ENCODE measurements at regions not wholly inside any gene's neighbourhood (a gene's known extent, or its start where the extent isn't known, plus 50 kb on each side); places are given as distances from the start of the nearest gene placed in this dataset.
"Not testable (repeated sequence)": the region's sequence is repeated elsewhere in the genome, so short reads cannot be mapped to it uniquely, and the experiment has no call there.

DNA sequence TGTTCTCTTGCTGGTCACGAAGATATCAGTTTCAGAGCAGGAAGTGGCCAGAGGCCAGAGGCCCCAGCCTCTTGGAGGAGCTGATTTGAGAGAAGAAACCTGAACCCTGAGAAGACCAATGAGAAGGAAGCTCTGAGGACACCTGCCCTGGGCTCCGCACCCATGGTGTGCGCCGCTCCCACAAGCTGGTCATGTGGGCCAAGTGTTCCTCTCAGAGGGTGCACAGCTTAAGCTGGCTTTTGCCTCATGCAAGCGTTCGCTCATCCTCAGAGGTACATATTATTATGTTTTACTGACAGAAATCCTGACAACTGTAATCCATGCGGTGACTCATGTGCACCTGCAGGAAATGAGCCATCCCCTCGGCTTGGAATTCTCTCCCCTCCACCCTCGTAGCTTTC lies 316.1 kb upstream of the MYT1L start:
- peak; percentile 2 for DNase-seq

DNA sequence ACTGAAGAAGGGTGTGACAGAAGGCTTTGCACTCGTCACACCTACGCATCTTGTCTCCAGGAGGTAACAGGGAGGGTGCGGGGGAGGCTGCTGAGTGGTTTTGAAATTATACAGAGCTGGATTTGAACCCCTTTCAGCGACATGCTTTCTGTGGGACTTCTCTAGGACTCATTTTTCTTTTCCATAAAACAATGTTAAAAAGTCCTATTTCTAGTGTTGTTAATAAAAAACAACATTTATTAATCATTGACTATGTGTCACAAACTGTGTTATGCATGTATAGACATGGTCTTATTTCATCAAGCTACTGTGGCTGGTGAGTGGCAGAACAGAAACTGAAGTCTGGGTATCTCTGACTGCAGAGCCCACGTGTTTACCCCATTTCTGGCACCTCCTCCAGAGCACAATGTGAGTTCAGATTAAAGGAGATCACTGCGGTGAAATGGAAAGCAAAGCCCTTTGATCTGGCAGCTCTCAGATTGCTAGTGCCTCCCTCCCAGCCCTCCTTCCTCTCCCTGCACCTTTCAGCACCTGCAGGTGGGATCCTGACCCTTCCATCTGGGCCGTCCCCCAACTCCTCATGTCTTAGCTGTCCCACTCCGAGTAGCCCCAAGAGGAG lies 315.5 kb upstream of the MYT1L start:
- DNase-seq = peak; percentile 27

- DNase-seq = no peak
Observed at GRCh38 chr2:2645162-2645855, 314.2 kb upstream of the MYT1L start.

- not testable (repeated sequence) for DNase-seq
Observed at GRCh38 chr2:2644751-2645150, 313.7 kb upstream of the MYT1L start.

DNA sequence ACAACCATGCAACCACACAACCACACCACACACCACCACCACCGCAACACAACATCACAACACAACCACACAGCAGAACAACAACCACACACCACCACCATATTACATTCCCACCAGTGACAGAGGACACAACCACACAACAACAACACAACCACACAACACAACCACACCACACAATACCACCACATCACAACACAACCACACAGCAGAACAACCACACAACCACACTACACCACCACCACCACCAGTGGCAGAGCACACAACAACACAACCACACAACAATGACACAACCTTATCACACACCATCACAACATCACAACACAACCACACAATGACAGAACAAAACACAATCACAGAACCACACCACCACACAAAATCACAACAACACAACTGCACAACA lies 313.0 kb upstream of the MYT1L start:
- no peak for DNase-seq

DNA sequence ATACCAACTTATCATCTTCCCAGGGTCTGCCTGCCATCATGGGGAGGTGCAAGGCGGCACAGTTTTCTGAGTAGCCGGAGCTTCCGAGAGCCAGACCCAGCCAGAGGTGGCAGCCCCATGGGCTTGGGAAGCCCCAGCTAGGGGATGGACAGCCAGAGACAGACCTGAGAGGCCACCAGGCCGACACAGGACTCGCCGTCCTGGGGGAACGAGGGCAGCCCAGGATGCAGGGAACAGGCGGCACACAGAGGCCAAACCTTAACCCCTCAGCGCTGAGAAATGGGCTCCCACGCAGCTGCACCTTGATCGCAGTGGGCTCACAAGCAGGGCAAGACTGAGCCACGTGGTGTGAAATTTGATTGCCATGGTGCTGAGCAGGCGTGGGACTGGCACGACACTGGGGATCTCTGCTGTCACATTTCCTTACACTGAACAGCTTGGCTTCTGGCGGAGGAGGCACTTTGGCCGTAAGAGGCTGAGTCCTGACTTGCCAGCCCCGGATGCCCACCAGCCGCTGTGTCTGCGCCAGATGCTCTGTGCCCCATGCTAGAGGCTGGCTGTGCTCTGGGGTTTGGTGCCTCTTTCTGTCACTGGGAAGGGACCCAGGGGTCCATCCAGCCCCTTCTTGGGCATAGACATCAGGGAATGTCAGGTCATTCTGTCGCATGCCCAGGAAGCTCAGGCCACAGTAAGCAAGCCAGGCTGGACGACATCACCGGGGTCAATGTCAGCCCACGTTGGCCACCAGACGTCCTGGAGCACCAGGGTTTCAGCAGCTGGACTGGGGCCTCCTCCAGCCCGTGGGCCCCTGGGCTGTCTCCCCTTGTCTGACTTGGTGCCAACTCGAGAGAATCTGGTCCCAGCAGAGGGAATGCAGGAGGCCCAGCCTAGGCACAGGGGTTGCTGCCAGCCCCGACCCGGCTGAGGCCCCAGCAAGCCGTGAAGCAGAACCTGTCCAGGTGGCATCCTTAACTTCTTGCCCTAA lies 312.1 kb upstream of the MYT1L start:
- no peak for DNase-seq

GRCh38 chr2:2641541-2642410 lies 310.7 kb upstream of the MYT1L start:
- DNase-seq = no peak

- no peak for DNase-seq
Observed at GRCh38 chr2:2640818-2641217, 309.7 kb upstream of the MYT1L start.

DNA sequence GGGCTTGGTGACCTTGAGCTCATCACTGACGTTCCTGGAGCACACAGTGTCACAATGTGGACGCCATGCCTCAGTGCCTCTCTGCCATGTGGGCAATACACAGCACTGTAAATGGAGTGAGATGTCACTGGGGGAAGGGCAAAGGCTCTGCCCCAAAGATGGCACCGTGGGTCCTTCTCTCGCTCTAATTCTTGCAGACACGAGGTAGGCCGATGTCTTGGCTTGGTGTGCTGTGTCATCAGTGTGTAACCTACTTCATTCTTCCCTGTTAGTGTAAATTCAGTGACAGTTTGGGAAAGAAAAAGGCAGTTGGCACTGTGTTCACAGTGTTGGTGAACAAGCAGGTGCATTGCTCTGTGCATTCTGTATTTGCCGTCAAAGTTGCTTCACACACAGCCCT lies 309.3 kb upstream of the MYT1L start:
- DNase-seq = no peak

DNA sequence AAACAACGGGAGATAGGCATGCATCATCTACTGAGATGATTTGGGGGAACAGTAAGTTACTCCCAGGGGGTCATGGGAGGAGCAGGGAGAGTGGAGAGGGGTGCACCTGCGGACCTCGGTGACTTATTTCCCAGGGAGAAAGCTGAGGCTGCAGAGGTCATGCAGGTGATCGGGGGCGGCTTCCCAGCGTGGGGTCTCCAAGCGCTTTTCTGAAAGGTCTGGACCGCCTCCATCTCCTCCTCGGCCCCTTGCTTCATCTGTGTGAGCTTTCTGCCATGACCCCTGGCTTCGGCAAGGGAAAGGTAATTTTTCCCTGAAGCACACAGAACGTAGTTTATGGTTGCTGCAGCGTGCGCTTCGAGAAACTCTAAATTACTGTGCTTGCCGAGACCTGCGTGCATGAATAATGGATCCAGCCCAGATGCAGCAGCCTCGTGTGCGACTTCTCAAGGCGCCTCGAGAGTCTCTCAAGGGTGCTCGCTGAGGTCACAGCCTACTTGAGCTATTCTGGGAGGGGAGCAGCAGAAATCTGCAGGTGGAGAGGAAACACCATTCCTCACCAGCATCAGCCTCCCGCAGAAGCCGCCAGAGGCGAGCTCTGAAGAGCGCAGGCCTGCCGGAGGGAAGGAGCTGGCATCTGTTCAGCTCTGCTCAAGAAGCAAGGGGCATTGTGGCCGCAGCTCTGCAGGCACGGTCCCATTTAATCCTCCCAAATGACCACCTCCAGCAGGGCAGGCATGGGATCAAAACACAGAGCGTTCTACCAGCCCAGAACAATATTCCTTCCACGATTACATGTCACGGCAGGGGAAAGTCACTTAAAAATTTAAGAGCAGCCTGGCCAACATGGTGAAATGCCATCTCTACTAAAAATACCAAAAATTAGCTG lies 308.4 kb upstream of the MYT1L start:
- no peak for DNase-seq

DNA sequence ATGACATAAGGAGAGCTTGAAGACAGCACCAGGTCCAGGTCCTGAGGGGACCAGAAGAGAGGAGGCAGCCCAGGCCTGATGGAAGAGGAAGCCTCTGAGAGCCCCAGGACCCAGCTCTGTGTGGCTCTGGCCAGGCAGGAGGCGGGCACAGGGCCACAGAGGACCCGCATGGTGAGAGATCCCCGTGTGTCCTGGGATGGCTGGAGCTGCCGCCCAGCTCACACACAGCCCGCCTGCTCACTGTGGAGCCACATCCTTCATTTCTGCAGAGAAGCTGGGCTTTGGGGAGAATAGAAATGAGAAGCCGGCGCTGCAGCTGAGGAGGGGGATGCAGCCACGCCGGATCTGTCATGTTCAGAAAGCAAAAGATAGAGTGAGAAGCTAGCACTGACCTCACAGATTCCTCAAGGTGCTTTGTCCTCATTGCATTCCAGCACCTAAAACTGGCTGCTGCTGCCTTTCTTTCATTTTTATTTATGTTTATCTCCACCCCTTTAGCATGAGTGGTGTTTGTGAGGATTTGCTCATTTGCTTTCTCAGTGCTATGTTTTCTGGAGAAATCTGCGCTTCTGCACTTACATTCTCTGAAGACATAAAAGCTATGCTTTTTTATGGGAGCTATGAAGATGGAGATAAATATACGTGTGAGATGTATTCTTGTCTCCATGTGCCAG lies 307.6 kb upstream of the MYT1L start:
- DNase-seq = no peak

DNA sequence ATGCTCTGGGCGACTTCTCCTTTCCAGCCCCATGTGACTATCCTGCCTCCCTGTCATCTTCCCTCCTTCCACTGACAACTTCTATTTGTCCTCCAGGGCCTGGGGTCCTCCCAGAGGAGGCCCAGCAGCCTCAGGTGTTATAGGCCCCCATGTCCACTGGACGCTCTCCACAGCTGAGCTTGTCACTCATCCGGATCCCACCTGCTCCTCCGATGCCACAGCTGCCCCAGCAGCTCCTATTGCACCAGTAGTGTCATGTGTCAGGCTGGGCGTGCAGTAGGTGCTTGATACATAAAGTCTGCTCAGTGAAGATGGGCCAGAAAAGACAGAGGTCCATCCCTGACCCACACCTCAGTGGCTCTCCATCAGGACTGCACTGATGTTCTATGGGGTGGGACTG lies 305.7 kb upstream of the MYT1L start:
- no peak for DNase-seq

DNA sequence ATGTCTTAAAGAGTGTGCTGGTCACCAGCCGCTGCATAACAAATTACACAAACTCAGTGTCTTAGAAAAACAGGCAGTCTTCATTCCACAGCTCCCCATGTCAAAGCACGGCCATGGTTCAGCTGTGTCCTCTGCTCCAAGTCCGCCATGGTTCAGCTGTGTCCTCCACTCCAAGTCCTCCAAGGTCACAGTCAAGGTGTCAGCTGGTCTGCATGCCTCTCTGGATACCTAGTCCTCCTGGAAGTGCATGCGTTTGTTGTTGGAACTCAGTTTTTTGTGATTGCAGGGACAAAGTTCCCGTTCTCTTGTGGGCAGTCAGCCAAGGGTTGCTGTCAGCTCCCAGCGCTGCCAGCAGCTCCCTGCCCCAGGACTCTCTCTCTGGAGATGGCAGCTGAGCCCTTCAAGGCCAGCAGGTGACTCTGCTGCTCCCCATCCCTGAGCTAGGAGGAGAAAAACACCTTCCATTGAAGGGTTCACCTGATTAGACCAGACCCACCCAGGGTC lies 304.0 kb upstream of the MYT1L start:
- no peak for DNase-seq

DNA sequence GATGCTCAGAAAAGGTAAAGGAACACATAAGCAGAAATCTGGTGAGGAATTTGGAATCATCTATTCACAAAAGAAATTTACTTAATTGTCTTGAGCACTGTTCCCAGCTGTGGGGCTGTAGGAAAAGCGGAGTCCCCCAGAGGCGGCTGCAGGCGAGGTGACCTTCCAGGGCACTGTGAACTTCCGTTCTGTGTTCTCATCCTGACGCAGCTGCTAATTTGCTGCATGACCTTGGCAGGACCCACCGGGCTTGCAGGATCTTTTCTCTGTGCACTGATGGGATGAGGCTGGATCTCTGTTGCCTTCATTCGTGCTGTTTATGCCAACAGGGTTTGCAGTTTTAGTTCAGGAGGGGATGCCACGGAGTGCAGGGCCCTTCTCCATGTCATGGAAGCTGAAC lies 301.9 kb upstream of the MYT1L start:
- DNase-seq = no peak

- no peak for DNase-seq
Observed at GRCh38 chr2:2623939-2624338, 292.9 kb upstream of the MYT1L start.

DNA sequence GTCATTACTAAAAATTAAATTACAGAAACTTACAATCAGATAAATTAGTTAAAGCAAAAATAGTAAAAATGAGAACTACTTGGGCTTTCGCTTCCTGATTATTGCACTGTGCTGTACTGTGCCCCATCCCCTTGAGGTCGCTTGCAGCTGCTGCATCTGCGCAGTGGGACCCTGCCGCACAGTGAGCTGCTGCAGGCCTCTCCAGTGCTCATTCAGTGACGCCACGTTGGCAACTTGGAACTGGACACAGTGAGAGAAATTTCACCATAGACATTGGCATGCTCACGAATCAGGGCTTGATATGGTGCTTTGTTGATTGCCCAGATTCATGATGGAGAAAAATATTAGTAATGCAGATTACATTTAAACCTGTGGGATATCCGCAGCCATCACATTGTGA lies 290.8 kb upstream of the MYT1L start:
- no peak for DNase-seq

GRCh38 chr2:2620604-2621003 lies 289.5 kb upstream of the MYT1L start:
- DNase-seq = no peak

- DNase-seq = no peak
Observed at GRCh38 chr2:2619995-2620394, 288.9 kb upstream of the MYT1L start.

GRCh38 chr2:2614452-2614851 lies 283.4 kb upstream of the MYT1L start:
- DNase-seq = no peak

GRCh38 chr2:2613279-2614199 lies 282.5 kb upstream of the MYT1L start:
- DNase-seq = peak; percentile 93

All from activated CD4-positive, alpha-beta T cell treated with anti-CD3 and anti-CD28 coated beads, Interleukin-10, Interleukin-2, amounts not matched to agents 100 ng/mL and 50 ng/mL, durations not matched to agents 16 hours and 8 hours (primary cell).